ENCODE measurements at regions not wholly inside any gene's neighbourhood (a gene's known extent, or its start where the extent isn't known, plus 50 kb on each side); places are given as distances from the start of the nearest gene placed in this dataset.

- Histone ChIP-seq H3K36me3 (ENCODE audit: insufficient read depth) (no peaks in the 10 kb centered on the region; the same call in 1 of the 2 replicates), H3K79me2 (replicated peaks; ENCODE audit: insufficient read depth) (no peaks in the 10 kb centered on the region), H3K4me3 (no peak overlapping the region), H3K27ac (ENCODE audit: low read depth) (no peak overlapping the region), H4K20me1 (replicated peaks; ENCODE audit: insufficient read depth) (no peaks in the 10 kb centered on the region), H3F3A (replicated peaks; ENCODE audit: low read depth) (no peaks in the 10 kb centered on the region), H3K4me1 (ENCODE audit: insufficient read depth) (no peaks in the 10 kb centered on the region), H3K9me2 (ENCODE audit: insufficient read depth) (peaks cover 8% of the 10 kb centered on the region; the same call in 1 of the 2 replicates), H2AFZ (no peak overlapping the region), H3K4me2 (no peak overlapping the region), H3K27me3 (ENCODE audit: insufficient read depth) (no peaks in the 10 kb centered on the region)
- peaks cover 2% of the 10 kb centered on the region for H3K27me3 Mint-ChIP-seq (ENCODE audit: insufficient read depth, low read depth, poor library complexity)
- no peak for ATAC-seq
- no peak overlapping the region for H3K27ac Mint-ChIP-seq
- H3K4me1 Mint-ChIP-seq: peaks cover 2% of the 10 kb centered on the region; the same call in 2 of the 3 replicates
- no peak for DNase-seq (ENCODE audit: low spot score)
- no peak overlapping the region for H3K4me3 Mint-ChIP-seq
- peaks cover 3% of the 10 kb centered on the region; the same call in 2 of the 3 replicates for H3K9me3 Mint-ChIP-seq
- H3K36me3 Mint-ChIP-seq (ENCODE audit: low read depth): no peaks in the 10 kb centered on the region
- TF ChIP-seq JUNB (IDR thresholded peaks at IDR 0.05; ENCODE audit: unreplicated experiment) (no peak), EZH2 (IDR thresholded peaks at IDR 0.05; ENCODE audit: low read depth, unreplicated experiment) (no peak), STAT1 (IDR thresholded peaks at IDR 0.05; ENCODE audit: unreplicated experiment) (no peak), POLR2AphosphoS5 (IDR thresholded peaks at IDR 0.05; ENCODE audit: low read depth) (no peak), REST (IDR thresholded peaks at IDR 0.05; ENCODE audit: unreplicated experiment) (no peak), ZNF331 (CRISPR knock-in tag; IDR thresholded peaks at IDR 0.05; ENCODE audit: low read depth) (no peak), NANOG (IDR thresholded peaks at IDR 0.05; ENCODE audit: borderline replicate concordance) (no peak), ETS1 (IDR thresholded peaks at IDR 0.05) (no peak), CREB1 (CRISPR knock-in tag; IDR thresholded peaks at IDR 0.05; ENCODE audit: low read depth) (no peak), ZNF114 (CRISPR knock-in tag; IDR thresholded peaks at IDR 0.05) (no peak), EZH2phosphoT487 (IDR thresholded peaks at IDR 0.05; ENCODE audit: unreplicated experiment) (no peak), ZNF462 (CRISPR knock-in tag; IDR thresholded peaks at IDR 0.05) (no peak), CTCF (conservative IDR thresholded peaks at IDR 0.05; ENCODE audit: low read depth in 2 of 2) (no peak)
Measured at GRCh38 chr13:103178986-103179943, 113.0 kb upstream of the SLC10A2 start.

Measured in GM23338 (cell line).